GM12875 (cell line): ENCODE measurements at regions not wholly inside any gene's neighbourhood (a gene's known extent, or its start where the extent isn't known, plus 50 kb on each side); places are given as distances from the start of the nearest gene placed in this dataset.

Source experiments
- H3K4me3 ChIP-seq: one replicate; pipeline ENCODE4 v1.5.1; 2011; ENCODE audit warnings: low read depth, low read length, control low read depth
- TF ChIP-seq, protein P1 (sequence below): IDR thresholded peaks from 2 replicates; pipeline ENCODE4 v1.5.1; 2011; ENCODE audit warnings: low read depth, mild to moderate bottlenecking, control low read depth, inconsistent platforms, low read length, moderate library complexity, borderline replicate concordance; ENCODE audit not compliant: insufficient read depth

DNA sequence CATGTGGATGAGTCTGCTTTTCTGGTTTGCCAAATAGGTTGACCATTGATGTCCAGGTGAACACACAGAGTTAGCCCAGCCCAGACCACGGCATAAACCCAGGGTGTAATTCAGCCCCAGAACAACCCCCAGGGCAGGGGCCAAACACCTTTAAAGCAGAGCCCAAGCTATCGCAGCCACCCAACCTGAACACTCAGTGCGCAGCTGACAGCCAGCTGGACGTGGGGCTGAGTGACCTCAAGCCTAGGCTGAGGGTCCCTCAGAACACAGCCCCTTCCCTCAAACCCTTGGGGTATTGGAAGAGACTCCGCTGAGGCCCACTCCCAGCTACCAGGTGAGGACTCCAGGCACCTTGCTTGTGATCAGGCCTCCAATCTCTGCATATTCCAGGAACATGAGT lies 161.5 kb upstream of the NECTIN1 start:
- TF ChIP-seq, protein P1, sequence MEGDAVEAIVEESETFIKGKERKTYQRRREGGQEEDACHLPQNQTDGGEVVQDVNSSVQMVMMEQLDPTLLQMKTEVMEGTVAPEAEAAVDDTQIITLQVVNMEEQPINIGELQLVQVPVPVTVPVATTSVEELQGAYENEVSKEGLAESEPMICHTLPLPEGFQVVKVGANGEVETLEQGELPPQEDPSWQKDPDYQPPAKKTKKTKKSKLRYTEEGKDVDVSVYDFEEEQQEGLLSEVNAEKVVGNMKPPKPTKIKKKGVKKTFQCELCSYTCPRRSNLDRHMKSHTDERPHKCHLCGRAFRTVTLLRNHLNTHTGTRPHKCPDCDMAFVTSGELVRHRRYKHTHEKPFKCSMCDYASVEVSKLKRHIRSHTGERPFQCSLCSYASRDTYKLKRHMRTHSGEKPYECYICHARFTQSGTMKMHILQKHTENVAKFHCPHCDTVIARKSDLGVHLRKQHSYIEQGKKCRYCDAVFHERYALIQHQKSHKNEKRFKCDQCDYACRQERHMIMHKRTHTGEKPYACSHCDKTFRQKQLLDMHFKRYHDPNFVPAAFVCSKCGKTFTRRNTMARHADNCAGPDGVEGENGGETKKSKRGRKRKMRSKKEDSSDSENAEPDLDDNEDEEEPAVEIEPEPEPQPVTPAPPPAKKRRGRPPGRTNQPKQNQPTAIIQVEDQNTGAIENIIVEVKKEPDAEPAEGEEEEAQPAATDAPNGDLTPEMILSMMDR: no peak
- no peak overlapping the region for H3K4me3 ChIP-seq

DNA sequence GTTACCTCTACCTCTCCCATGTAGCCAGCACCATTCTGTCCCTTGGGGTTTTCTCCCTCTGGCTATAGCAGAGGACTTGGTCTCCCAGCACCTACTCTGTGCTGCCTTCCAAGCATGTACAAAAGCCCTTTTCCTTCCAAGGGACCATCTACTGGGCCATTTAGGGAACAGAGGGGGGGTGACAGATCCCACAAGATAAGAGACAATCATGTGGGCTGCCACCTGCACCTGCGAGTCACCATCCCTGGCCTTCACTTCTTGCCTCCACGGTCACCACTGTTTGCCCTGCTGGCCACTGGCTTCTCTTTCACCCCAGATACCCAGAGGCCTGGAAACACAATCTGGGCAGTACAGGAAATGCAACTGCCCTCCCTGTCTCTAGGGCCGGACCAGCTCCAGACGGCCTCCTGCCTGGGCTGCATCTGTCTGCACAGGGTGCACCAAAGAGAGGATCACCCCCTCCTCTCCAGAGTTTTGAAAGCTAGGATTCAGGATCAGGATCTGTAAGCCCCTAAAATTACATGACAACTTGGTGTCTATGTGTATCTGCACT lies 160.8 kb upstream of the NECTIN1 start:
- TF ChIP-seq, protein P1: no peak

DNA sequence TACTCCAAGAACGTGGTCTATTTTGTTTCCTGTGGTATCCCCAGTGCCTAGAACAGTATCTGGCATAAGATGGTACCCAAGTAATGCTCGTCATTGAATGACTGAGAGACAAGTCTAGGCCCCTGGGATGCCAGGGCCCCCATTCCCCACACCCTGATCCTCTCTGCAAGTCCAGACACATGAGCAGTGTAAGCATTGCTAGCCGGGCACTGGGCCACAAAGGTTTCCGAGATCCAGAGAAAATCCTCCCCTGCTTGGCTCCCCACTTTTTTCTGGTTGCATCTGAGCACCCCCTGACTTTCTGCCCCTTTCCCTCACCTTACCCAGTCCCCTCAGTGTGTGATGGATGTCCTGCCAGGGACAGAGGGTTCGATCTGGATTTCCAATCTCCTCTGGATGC lies 160.1 kb upstream of the NECTIN1 start:
- TF ChIP-seq, protein P1: no peak

More for the DNA sequence above, 160.8 kb upstream of the NECTIN1 start:
- no peak overlapping the region for H3K4me3 ChIP-seq

DNA sequence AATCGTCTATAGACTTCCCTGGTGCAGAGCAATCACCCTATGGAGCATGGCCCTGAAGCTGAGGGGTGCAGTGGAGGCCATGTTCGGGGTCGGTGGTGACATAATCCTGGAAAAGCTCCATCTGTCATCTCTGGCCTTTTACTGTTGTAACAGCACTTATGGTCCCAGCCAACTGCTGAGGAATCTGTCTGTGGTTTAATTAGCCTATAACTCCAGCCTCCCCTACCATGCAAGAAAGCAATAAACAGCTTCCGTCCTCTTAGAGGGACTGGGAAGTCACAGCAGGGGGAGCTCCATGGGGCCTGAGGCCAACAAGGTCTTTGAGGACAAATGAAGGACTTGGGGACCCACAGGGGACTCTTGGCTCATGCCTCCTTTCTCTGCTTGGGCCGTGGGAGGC lies 159.1 kb upstream of the NECTIN1 start:
- H3K4me3 ChIP-seq: no peak overlapping the region
- TF ChIP-seq, protein P1: no peak

More for the DNA sequence above, 160.1 kb upstream of the NECTIN1 start:
- no peak overlapping the region for H3K4me3 ChIP-seq

DNA sequence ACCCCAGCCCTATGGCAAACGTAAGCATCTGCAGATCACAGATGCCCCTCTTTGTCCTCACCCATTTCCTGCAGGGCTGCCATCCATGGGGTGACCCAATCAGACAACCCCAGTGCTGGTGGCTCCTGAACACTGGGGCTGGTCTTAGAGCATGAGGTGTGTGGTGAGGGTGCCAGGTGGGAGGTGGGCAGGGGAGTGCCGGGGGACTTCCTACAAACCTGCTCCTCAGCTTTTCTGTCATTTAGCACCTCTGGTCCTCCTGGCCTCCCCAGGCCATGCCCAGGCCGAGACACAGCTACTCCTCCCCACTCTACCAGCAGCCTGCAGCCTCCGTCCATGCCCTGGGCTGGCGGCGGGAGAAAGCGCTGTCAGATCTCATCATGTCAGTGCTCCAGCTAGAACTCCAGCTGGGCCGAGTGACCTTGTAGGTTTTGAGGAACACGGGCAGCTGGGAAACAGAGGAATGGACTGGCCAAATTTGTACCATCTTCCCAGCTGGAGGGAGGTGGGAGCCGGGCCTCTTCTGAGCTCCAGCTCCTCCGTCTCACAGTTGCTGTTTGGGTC lies 157.7 kb upstream of the NECTIN1 start:
- TF ChIP-seq, protein P1: no peak

DNA sequence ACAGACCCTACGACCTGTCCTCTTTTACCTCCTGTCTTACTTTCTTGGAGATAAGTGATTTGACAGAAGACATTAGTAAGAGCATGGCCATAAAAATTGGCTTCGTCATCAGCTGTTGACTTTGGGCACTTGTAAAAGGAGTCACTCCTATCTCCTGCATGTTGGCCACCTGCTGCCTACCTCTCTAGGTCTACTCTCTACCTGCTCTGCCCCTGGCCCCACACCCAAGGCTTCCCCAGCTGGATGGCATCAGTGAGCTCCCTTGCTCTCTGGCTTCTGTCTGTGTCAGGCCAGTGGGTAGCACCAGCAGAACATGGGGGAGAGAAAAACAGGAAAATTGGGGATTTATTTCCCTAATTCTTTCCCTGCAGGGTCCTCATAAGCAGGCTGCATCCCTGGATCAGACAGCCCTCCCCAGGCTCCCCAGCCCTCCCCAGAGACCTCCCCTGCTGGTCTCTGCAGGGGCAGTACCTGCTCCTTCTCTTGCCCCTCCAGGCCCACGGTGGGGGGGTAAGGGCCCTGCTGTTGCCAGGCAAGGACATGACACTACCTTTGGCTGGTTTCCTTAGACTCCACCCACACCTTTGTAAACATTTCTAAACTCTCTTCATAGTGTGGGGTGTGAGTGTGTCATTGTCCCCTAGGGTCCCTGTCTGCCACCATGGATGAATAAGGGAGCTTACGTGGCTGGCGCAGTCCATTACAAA lies 157.0 kb upstream of the NECTIN1 start:
- TF ChIP-seq, protein P1: no peak
- H3K4me3 ChIP-seq: no peak overlapping the region

More for the DNA sequence above, 157.7 kb upstream of the NECTIN1 start:
- H3K4me3 ChIP-seq: no peak overlapping the region

DNA sequence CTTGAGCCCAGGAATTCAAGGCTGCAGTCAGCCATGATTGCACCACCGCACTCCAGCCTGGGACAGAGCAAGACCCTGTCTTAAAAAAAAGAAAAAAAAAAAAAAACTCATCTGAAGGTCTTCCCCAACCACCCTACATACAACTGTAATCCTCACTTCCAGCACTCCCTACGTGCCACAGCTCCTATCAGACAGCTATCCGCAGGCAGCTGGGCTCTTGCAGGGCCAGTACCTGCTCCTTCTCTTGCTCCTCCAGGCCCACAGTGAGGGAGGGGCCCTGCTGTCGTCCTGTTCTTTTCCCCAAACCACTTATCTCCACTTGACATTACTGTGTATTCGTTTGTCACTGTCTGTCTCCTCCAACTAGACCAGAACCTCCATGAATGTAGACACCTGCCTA lies 156.1 kb upstream of the NECTIN1 start:
- TF ChIP-seq, protein P1: no peak
- no peak overlapping the region for H3K4me3 ChIP-seq
